HCT116 (cell line): ENCODE measurements at regions not wholly inside any gene's neighbourhood (a gene's known extent, or its start where the extent isn't known, plus 50 kb on each side); places are given as distances from the start of the nearest gene placed in this dataset.

Source experiments
- CEBPB ChIP-seq: IDR thresholded peaks from 2 replicates; pipeline ENCODE4 v1.6.1; 2012; ENCODE audit warnings: low read depth
- CTCF ChIP-seq, 3 experiments: fragments of 200-600 bp in 1 of 3; sonication (generic) in 1 of 3; IDR thresholded peaks in 2 of 3; conservative IDR thresholded peaks in 1 of 3; 2 replicates each; pipeline ENCODE4 v1.5.1; 2012 to 2017; ENCODE audit warnings: low read depth in 2 of 3, low read length in 2 of 3, antibody characterized with exemption in 1 of 3, borderline replicate concordance in 1 of 3, control low read depth in 1 of 3, mild to moderate bottlenecking in 1 of 3, mixed read lengths in 1 of 3, mixed run types in 1 of 3, moderate library complexity in 1 of 3; ENCODE audit not compliant: insufficient read depth in 1 of 3
- EGR1 ChIP-seq: IDR thresholded peaks from 2 replicates; pipeline ENCODE4 v1.6.1; 2012; ENCODE audit warnings: low read depth
- EZH2 ChIP-seq: fragments of 200-600 bp; sonication (generic); IDR thresholded peaks from 2 replicates; pipeline ENCODE4 v1.6.1; 2017; ENCODE audit warnings: antibody characterized with exemption, mixed run types
- MAX ChIP-seq: IDR thresholded peaks from 2 replicates; pipeline ENCODE4 v1.6.1; 2012
- POLR2A ChIP-seq: IDR thresholded peaks from 2 replicates; pipeline ENCODE4 v1.7.0; 2011; ENCODE audit warnings: borderline replicate concordance; ENCODE audit not compliant: insufficient read depth, insufficient read length; ENCODE audit errors: extremely low read depth
- POLR2AphosphoS5 ChIP-seq: IDR thresholded peaks from 2 replicates; pipeline ENCODE4 v1.6.1; 2011; ENCODE audit warnings: mild to moderate bottlenecking, low read depth, low read length, moderate library complexity
- RAD21 ChIP-seq: IDR thresholded peaks from 2 replicates; pipeline ENCODE4 v1.6.1; 2012; ENCODE audit warnings: low read depth, mild to moderate bottlenecking
- REST ChIP-seq: IDR thresholded peaks from 2 replicates; pipeline ENCODE4 v1.6.1; 2012; ENCODE audit warnings: low read depth
- SP1 ChIP-seq: IDR thresholded peaks from 2 replicates; pipeline ENCODE4 v1.6.1; 2012; ENCODE audit warnings: low read depth
- SRF ChIP-seq: IDR thresholded peaks from 2 replicates; pipeline ENCODE4 v1.6.1; 2012; ENCODE audit warnings: low read depth
- YY1 ChIP-seq: IDR thresholded peaks from 2 replicates; pipeline ENCODE4 v1.6.1; 2011; ENCODE audit warnings: low read length, low read depth, moderate library complexity, mild to moderate bottlenecking; ENCODE audit not compliant: insufficient replicate concordance; ENCODE audit errors: extremely low read depth

- TF ChIP-seq POLR2A (no peak), EZH2 (no peak), SP1 (no peak), REST (no peak), CTCF (IDR thresholded peaks at IDR 0.05 in 2 of 3, conservative IDR thresholded peaks at IDR 0.05 in 1 of 3; ENCODE audit: borderline replicate concordance in 1 of 3, insufficient read depth in 1 of 3, low read depth in 2 of 3, low read length in 2 of 3) (no peak), POLR2AphosphoS5 (no peak), YY1 (no peak), SRF (no peak), MAX (no peak), RAD21 (no peak), EGR1 (no peak), CEBPB (no peak)
These were observed 72.6 kb upstream of the NOL4 start for GRCh38 chr18:34297287-34297686.
